ENCODE measurements at regions not wholly inside any gene's neighbourhood (a gene's known extent, or its start where the extent isn't known, plus 50 kb on each side); places are given as distances from the start of the nearest gene placed in this dataset.

- H4K8ac ChIP-seq (ENCODE audit: extremely low read depth, insufficient read depth, low read length) = no peak overlapping the region
- H3K27ac ChIP-seq (ENCODE audit: low read depth, low read length) = no peak overlapping the region
- no peak overlapping the region for H2BK120ac ChIP-seq (replicated peaks; ENCODE audit: low read depth, low read length)
- H2BK12ac ChIP-seq (ENCODE audit: low read depth, low read length) = no peak overlapping the region
- no peak overlapping the region for H2BK5ac ChIP-seq (ENCODE audit: low read depth, low read length)
- POLR2A ChIA-PET (ENCODE audit: partially characterized antibody) = interaction anchor here (0.7 kb wide), 1 partner anchor 393 kb away, joined by 3 read pairs; no protein-coding TSS in a partner anchor
- no peaks in the 10 kb centered on the region for H4K20me1 ChIP-seq (replicated peaks in 1 of 2; ENCODE audit: control insufficient read depth in 1 of 2, insufficient read depth in 2 of 2, low read length in 2 of 2)
- 0 out of 2 replicates have a peak overlapping the region, but pooled peaks have one; percentile 72 for H2BK15ac ChIP-seq (ENCODE audit: low read length)
- 0 out of 2 replicates have a peak overlapping the region, but pooled peaks have one; percentile 66 for H2BK20ac ChIP-seq (ENCODE audit: low read length)
- H3K4ac ChIP-seq (replicated peaks; ENCODE audit: insufficient read length, low read depth, low read length) = no peak overlapping the region
- CTCF ChIA-PET (ENCODE audit: partially characterized antibody) = interaction anchor here (0.8 to 3.8 kb wide), 9 partner anchors 8 to 1025 kb away, joined by 3 to 20 read pairs (median 6); no protein-coding TSS in a partner anchor
- H4K91ac ChIP-seq (replicated peaks; ENCODE audit: insufficient read length, low read length) = no peak overlapping the region
- H3K4me2 ChIP-seq (ENCODE audit: insufficient read depth in 1 of 2, low read depth in 2 of 2, low read length in 2 of 2) = no peak overlapping the region; a peak in 1 of 4 replicates
- H3K79me1 ChIP-seq (ENCODE audit: low read depth, low read length) = no peaks in the 10 kb centered on the region
- no peak overlapping the region for H3K56ac ChIP-seq (replicated peaks; ENCODE audit: insufficient read length, low read depth, low read length)
- WGBS, 2 experiments (ENCODE audit: extremely low coverage in 1 of 2, insufficient coverage in 1 of 2, insufficient read length in 1 of 2, insufficient replicate concordance in 2 of 2, low coverage in 1 of 2, low lambda C conversion rate in 2 of 2, missing lambda C conversion rate in 1 of 2) = 81% methylated on average over 9 of the region's 9 CpGs; no CpG with 5 or more reads in 1 of the 2 experiments
- no peak overlapping the region for H4K5ac ChIP-seq (ENCODE audit: insufficient read length, low read depth, low read length)
- no peak overlapping the region for H3K14ac ChIP-seq (ENCODE audit: insufficient read length)
- H3K36me3 ChIP-seq (ENCODE audit: control insufficient read depth in 2 of 4, insufficient read depth in 4 of 4, low read length in 3 of 4) = no peaks in the 10 kb centered on the region
- H3K9me3 ChIP-seq (ENCODE audit: insufficient read depth in 2 of 2, low read depth in 1 of 2, low read length in 1 of 2) = no peaks in the 10 kb centered on the region
- peaks cover 9 to 25% (median 20%) of the 10 kb centered on the region in 4 experiments for H3K4me1 ChIP-seq (replicated peaks in 1 of 4; ENCODE audit: control insufficient read depth in 3 of 4, insufficient read depth in 4 of 4, low read length in 3 of 4)
- no peaks in the 10 kb centered on the region for H3K23me2 ChIP-seq (ENCODE audit: low read depth, low read length)
- H3K27me3 ChIP-seq (replicated peaks in 1 of 4; ENCODE audit: control insufficient read depth in 3 of 4, extremely low read depth in 1 of 4, insufficient read depth in 3 of 4, low read length in 3 of 4) = no peaks in the 10 kb centered on the region
- H3K9ac ChIP-seq (replicated peaks in 1 of 4; ENCODE audit: extremely low read depth in 1 of 4, low read depth in 3 of 4, low read length in 3 of 4) = no peak overlapping the region
- H3K18ac ChIP-seq (ENCODE audit: extremely low read depth, low read length) = peak overlapping the region; percentile 74; the same call in 1 of the 2 replicates
- no peak overlapping the region for H2AFZ ChIP-seq (ENCODE audit: low read length)
- H3K23ac ChIP-seq (ENCODE audit: insufficient read length) = no peak overlapping the region
- no peaks in the 10 kb centered on the region for H3K79me2 ChIP-seq (ENCODE audit: control insufficient read depth in 1 of 2, insufficient read depth in 2 of 2, low read length in 2 of 2)
- H3K4me3 ChIP-seq (ENCODE audit: extremely low read depth in 1 of 4, insufficient read depth in 2 of 4, low read depth in 3 of 4, low read length in 4 of 4) = no peak overlapping the region
- no peak for DNase-seq (ENCODE audit: low read depth in 1 of 2, low spot score in 2 of 2)
- FAIRE-seq = no peak
- no peak overlapping the region; the same call in 1 of the 2 replicates for H2AK5ac ChIP-seq (ENCODE audit: low read depth, low read length)
- TF ChIP-seq CBX5 (IDR thresholded peaks at IDR 0.05; ENCODE audit: low read depth, low read length) (no peak), HDAC6 (IDR thresholded peaks at IDR 0.05; ENCODE audit: low read depth, low read length) (no peak), USF2 (IDR thresholded peaks at IDR 0.05; ENCODE audit: low read length) (no peak), TAF1 (IDR thresholded peaks at IDR 0.05; ENCODE audit: low read depth, low read length) (no peak), EZH2 (IDR thresholded peaks at IDR 0.05; ENCODE audit: low read depth, low read length, severe bottlenecking) (no peak), EGR1 (IDR thresholded peaks at IDR 0.05; ENCODE audit: borderline replicate concordance, low read depth, low read length) (no peak), KDM5A (IDR thresholded peaks at IDR 0.05; ENCODE audit: low read length) (no peak), ATF2 (IDR thresholded peaks at IDR 0.05; ENCODE audit: low read length) (no peak), MAX (IDR thresholded peaks at IDR 0.05) (no peak), TBP (IDR thresholded peaks at IDR 0.05; ENCODE audit: low read depth, low read length) (no peak)
Observed at GRCh38 chr15:70504299-70504951, 258.9 kb downstream of the UACA start.

Measured in H1 (cell line).